ENCODE measurements at regions not wholly inside any gene's neighbourhood (a gene's known extent, or its start where the extent isn't known, plus 50 kb on each side); places are given as distances from the start of the nearest gene placed in this dataset.

- TF ChIP-seq CTCF (IDR thresholded peaks at IDR 0.05), result no peak
- no peak for TF ChIP-seq POLR2A (IDR thresholded peaks at IDR 0.05)
Measured at GRCh38 chr5:167488371-167488770, 803.1 kb upstream of the WWC1 start.
